ENCODE measurements at regions not wholly inside any gene's neighbourhood (a gene's known extent, or its start where the extent isn't known, plus 50 kb on each side); places are given as distances from the start of the nearest gene placed in this dataset.

DNA sequence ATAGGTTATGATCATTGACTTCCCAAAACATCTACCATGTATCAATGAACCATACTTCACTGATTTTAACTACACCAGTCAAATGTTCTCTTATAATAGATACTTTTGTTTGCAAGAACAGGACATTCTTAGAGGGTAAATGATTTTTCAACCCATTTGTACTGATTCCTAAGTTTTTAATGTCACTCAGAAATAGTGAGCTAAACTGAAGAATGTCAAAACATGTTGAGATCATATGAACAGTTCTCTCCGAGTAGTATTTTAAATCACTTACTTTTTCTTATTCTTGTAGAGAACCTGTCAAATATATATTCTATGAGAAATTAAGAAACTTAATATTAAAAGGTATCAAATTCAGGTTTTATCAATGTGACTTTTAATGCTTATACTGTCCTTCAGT lies 1362.9 kb upstream of the SLC39A10 start:
- TF ChIP-seq, protein P1, sequence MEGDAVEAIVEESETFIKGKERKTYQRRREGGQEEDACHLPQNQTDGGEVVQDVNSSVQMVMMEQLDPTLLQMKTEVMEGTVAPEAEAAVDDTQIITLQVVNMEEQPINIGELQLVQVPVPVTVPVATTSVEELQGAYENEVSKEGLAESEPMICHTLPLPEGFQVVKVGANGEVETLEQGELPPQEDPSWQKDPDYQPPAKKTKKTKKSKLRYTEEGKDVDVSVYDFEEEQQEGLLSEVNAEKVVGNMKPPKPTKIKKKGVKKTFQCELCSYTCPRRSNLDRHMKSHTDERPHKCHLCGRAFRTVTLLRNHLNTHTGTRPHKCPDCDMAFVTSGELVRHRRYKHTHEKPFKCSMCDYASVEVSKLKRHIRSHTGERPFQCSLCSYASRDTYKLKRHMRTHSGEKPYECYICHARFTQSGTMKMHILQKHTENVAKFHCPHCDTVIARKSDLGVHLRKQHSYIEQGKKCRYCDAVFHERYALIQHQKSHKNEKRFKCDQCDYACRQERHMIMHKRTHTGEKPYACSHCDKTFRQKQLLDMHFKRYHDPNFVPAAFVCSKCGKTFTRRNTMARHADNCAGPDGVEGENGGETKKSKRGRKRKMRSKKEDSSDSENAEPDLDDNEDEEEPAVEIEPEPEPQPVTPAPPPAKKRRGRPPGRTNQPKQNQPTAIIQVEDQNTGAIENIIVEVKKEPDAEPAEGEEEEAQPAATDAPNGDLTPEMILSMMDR (tag by site-specific recombination; IDR thresholded peaks at IDR 0.05) = no peak
- TF ChIP-seq ZNF488 (tag by site-specific recombination; IDR thresholded peaks at IDR 0.05) = no peak
- no peak for TF ChIP-seq BCL11A (tag by site-specific recombination; IDR thresholded peaks at IDR 0.05; ENCODE audit: low read depth)
- TF ChIP-seq ZNF558 (tag by site-specific recombination; IDR thresholded peaks at IDR 0.05) = no peak
- no peak for TF ChIP-seq PRDM1 (tag by site-specific recombination; IDR thresholded peaks at IDR 0.05)
